ENCODE measurements at regions not wholly inside any gene's neighbourhood (a gene's known extent, or its start where the extent isn't known, plus 50 kb on each side); places are given as distances from the start of the nearest gene placed in this dataset.

GRCh38 chr1:34597877-34598514, 156.9 kb upstream of the GJB5 start:
- Histone ChIP-seq H3K79me2 (ENCODE audit: insufficient read depth, low read depth, low read length) (no peaks in the 10 kb centered on the region), H2AFZ (ENCODE audit: low read length) (no peak overlapping the region), H4K20me1 (ENCODE audit: insufficient read depth, low read length) (no peaks in the 10 kb centered on the region), H3K27ac (ENCODE audit: low read depth, low read length, poor library complexity, severe bottlenecking) (no peak overlapping the region), H3K9me2 (ENCODE audit: insufficient read depth, low read length) (no peaks in the 10 kb centered on the region), H3K4me3 (ENCODE audit: low read depth, low read length, poor library complexity, severe bottlenecking) (no peak overlapping the region), H3K9me3 (ENCODE audit: low read length) (no peaks in the 10 kb centered on the region), H3K4me1 (ENCODE audit: insufficient read depth, low read length, poor library complexity, severe bottlenecking) (no peaks in the 10 kb centered on the region), H3K4me2 (ENCODE audit: low read length) (no peak overlapping the region), H3K36me3 (ENCODE audit: insufficient read depth, low read length) (no peaks in the 10 kb centered on the region)
- DNase-seq (ENCODE audit: low spot score), result peak; percentile 58
- ChIA-PET POLR2A (no interaction called here), CTCF (ENCODE audit: unreplicated experiment) (interaction anchor here (0.6 kb wide), 1 partner anchor 41 kb away, joined by 3 read pairs; no protein-coding TSS in a partner anchor)
- intact Hi-C loops (cut with micrococcal nuclease; ENCODE audit: unreplicated experiment), result loop anchor here (5.0 kb wide), 2 partner anchors 136 to 966 kb away; no protein-coding TSS in a partner anchor
- BruUV-seq (replicated peaks), result no TSS peak
- TF ChIP-seq CTCF (conservative IDR thresholded peaks at IDR 0.05; ENCODE audit: low read length), result peak; percentile 90
- TF ChIP-seq EZH2phosphoT487 (IDR thresholded peaks at IDR 0.05; ENCODE audit: borderline replicate concordance, low read depth, low read length), result no peak

- ChIA-PET POLR2A (no interaction called here), CTCF (ENCODE audit: unreplicated experiment) (no interaction called here)
- Histone ChIP-seq H3K79me2 (ENCODE audit: insufficient read depth, low read depth, low read length) (no peaks in the 10 kb centered on the region), H3K4me2 (ENCODE audit: low read length) (no peak overlapping the region), H2AFZ (ENCODE audit: low read length) (no peak overlapping the region), H4K20me1 (ENCODE audit: insufficient read depth, low read length) (no peaks in the 10 kb centered on the region), H3K27ac (ENCODE audit: low read depth, low read length, poor library complexity, severe bottlenecking) (no peak overlapping the region), H3K9me3 (ENCODE audit: low read length) (no peaks in the 10 kb centered on the region), H3K4me3 (ENCODE audit: low read depth, low read length, poor library complexity, severe bottlenecking) (no peak overlapping the region), H3K9me2 (ENCODE audit: insufficient read depth, low read length) (no peaks in the 10 kb centered on the region), H3K36me3 (ENCODE audit: insufficient read depth, low read length) (no peaks in the 10 kb centered on the region), H3K4me1 (ENCODE audit: insufficient read depth, low read length, poor library complexity, severe bottlenecking) (no peaks in the 10 kb centered on the region)
- intact Hi-C loops (cut with micrococcal nuclease; ENCODE audit: unreplicated experiment), result no loop called here
- no peak for DNase-seq (ENCODE audit: low spot score)
- TF ChIP-seq CTCF (conservative IDR thresholded peaks at IDR 0.05; ENCODE audit: low read length) (no peak), EZH2phosphoT487 (IDR thresholded peaks at IDR 0.05; ENCODE audit: borderline replicate concordance, low read depth, low read length) (no peak)
- BruUV-seq (replicated peaks), result no TSS peak
Measured at GRCh38 chr1:34602907-34603306, 151.9 kb upstream of the GJB5 start.

- Histone ChIP-seq H3K9me2 (ENCODE audit: insufficient read depth, low read length) (no peaks in the 10 kb centered on the region), H3K27ac (ENCODE audit: low read depth, low read length, poor library complexity, severe bottlenecking) (no peak overlapping the region), H3K4me1 (ENCODE audit: insufficient read depth, low read length, poor library complexity, severe bottlenecking) (no peaks in the 10 kb centered on the region), H3K9me3 (ENCODE audit: low read length) (no peaks in the 10 kb centered on the region), H2AFZ (ENCODE audit: low read length) (no peak overlapping the region), H3K4me2 (ENCODE audit: low read length) (no peak overlapping the region), H3K79me2 (ENCODE audit: insufficient read depth, low read depth, low read length) (no peaks in the 10 kb centered on the region), H4K20me1 (ENCODE audit: insufficient read depth, low read length) (no peaks in the 10 kb centered on the region), H3K4me3 (ENCODE audit: low read depth, low read length, poor library complexity, severe bottlenecking) (no peak overlapping the region), H3K36me3 (ENCODE audit: insufficient read depth, low read length) (no peaks in the 10 kb centered on the region)
- no peak for TF ChIP-seq CTCF (conservative IDR thresholded peaks at IDR 0.05; ENCODE audit: low read length)
- POLR2A ChIA-PET, result interaction anchor here (1.6 kb wide), 1 partner anchor 12 kb away, joined by 3 read pairs; no protein-coding TSS in a partner anchor
- CTCF ChIA-PET (ENCODE audit: unreplicated experiment), result no interaction called here
- BruUV-seq (replicated peaks), result no TSS peak
- no peak for DNase-seq (ENCODE audit: low spot score)
- intact Hi-C loops (cut with micrococcal nuclease; ENCODE audit: unreplicated experiment), result no loop called here
Measured at GRCh38 chr1:34603594-34603993, 151.3 kb upstream of the GJB5 start.

All from OCI-LY7 (cell line).